ENCODE measurements at regions not wholly inside any gene's neighbourhood (a gene's known extent, or its start where the extent isn't known, plus 50 kb on each side); places are given as distances from the start of the nearest gene placed in this dataset.

GRCh38 chr4:151529187-151529586 lies 120.2 kb downstream of the FHIP1A start:
- TF ChIP-seq CTCF (conservative IDR thresholded peaks at IDR 0.05; ENCODE audit: low read depth, low read length) (no peak), EZH2 (IDR thresholded peaks at IDR 0.05; ENCODE audit: borderline replicate concordance, low read depth, low read length, poor library complexity, severe bottlenecking) (no peak)

Measured in A673 (cell line).